ENCODE measurements at regions not wholly inside any gene's neighbourhood (a gene's known extent, or its start where the extent isn't known, plus 50 kb on each side); places are given as distances from the start of the nearest gene placed in this dataset.

GRCh38 chr1:242610209-242610608 is 85.7 kb upstream of the PLD5 start (continued):
- no peak for TF ChIP-seq BRCA1 (IDR thresholded peaks at IDR 0.05; ENCODE audit: low read depth, low read length)
- TF ChIP-seq SIX5 (IDR thresholded peaks at IDR 0.05; ENCODE audit: low read depth, low read length): no peak
- TF ChIP-seq SIN3A (conservative IDR thresholded peaks at IDR 0.05 in 1 of 2, IDR thresholded peaks at IDR 0.05 in 1 of 2; ENCODE audit: low read depth in 1 of 2, low read length in 2 of 2): no peak
- TF ChIP-seq HDAC6 (IDR thresholded peaks at IDR 0.05; ENCODE audit: low read depth, low read length): no peak
- no peak for TF ChIP-seq CHD2 (IDR thresholded peaks at IDR 0.05; ENCODE audit: low read length)
- no peak for TF ChIP-seq CEBPB (IDR thresholded peaks at IDR 0.05; ENCODE audit: low read depth, low read length)
- TF ChIP-seq KDM5A (IDR thresholded peaks at IDR 0.05; ENCODE audit: low read length): no peak
